Heart left ventricle (tissue), 13 donors: ENCODE measurements at regions not wholly inside any gene's neighbourhood (a gene's known extent, or its start where the extent isn't known, plus 50 kb on each side); places are given as distances from the start of the nearest gene placed in this dataset.

Source experiments
- POLR2A ChIP-seq, 2 donors: fragments of 450-650 bp; IDR thresholded peaks; one replicate each; pipeline ENCODE4 v1.6.1; 2017; ENCODE audit warnings: antibody characterized with exemption in 2 of 2, mild to moderate bottlenecking in 2 of 2, moderate library complexity in 2 of 2
- TF ChIP-seq, protein P1 (sequence below), 12 donors: fragments of 200-600 bp; sonication (generic) in 4 of 12; IDR thresholded peaks; one replicate each; pipeline versions ENCODE4 v1.5.0 to v1.8.0; 2018 to 2022; ENCODE audit warnings: antibody characterized with exemption in 12 of 12, mild to moderate bottlenecking in 5 of 12
- donor health status: ischemic (EF 13 %, LVEDD 7.1; RV severe dilation, severe dysfunction).
- donor health status: DM: no; HTN: yes; CAD: no.
- donor health status: DM: no; HTN: no; CAD: no.
- donor health status: ischemic (EF 25% LVEDD 6.9; RV normal size, moderate dysfunction).
- donor health status: ischemic (EF 25% LVEDD 5.7; RV mildly dilated, moderate dysfunction).
- donor health status: ischemic (EF 35%, LVEDD 5.7; RV mildly dilated, moderate dysfunction).
- donor health status: nonischemic (EF 11% LVEDD 7.7; RV severe dilation, severe dysfunction).
- donor health status: DM: yes; HTN: yes; CAD: no.
- donor health status: PGD.
- donor health status: ischemic (EF 29% LVEDD 5.4; RV normal size, mild dysfunction).
- donor health status: nonischemic (EF 23%, LVEDD 6.1; RV moderate dilation, normal function).

DNA sequence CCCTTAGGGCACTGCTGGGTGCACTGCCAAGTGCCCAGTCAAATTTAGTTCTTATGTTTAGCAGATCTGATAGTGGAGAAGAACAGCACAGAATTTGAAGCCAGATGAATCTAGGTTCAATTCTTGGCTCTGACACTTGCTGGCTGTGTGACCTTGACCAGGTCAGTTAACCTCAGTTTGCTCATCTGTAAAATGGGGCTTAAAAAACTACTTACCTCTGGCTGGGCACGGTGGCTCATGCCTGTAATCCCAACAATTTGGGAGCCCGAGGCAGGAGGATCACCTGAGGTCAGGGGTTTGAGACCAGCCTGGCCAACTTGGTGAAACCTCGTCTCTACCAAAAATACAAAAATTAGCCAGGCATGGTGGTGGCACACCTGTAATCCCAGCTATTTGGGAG, 49.9 kb upstream of the MLN start:
- TF ChIP-seq, protein P1, sequence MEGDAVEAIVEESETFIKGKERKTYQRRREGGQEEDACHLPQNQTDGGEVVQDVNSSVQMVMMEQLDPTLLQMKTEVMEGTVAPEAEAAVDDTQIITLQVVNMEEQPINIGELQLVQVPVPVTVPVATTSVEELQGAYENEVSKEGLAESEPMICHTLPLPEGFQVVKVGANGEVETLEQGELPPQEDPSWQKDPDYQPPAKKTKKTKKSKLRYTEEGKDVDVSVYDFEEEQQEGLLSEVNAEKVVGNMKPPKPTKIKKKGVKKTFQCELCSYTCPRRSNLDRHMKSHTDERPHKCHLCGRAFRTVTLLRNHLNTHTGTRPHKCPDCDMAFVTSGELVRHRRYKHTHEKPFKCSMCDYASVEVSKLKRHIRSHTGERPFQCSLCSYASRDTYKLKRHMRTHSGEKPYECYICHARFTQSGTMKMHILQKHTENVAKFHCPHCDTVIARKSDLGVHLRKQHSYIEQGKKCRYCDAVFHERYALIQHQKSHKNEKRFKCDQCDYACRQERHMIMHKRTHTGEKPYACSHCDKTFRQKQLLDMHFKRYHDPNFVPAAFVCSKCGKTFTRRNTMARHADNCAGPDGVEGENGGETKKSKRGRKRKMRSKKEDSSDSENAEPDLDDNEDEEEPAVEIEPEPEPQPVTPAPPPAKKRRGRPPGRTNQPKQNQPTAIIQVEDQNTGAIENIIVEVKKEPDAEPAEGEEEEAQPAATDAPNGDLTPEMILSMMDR (IDR thresholded peaks at IDR 0.05), result no peak
- TF ChIP-seq POLR2A (IDR thresholded peaks at IDR 0.05), result no peak
